ENCODE measurements at regions not wholly inside any gene's neighbourhood (a gene's known extent, or its start where the extent isn't known, plus 50 kb on each side); places are given as distances from the start of the nearest gene placed in this dataset.

DNA sequence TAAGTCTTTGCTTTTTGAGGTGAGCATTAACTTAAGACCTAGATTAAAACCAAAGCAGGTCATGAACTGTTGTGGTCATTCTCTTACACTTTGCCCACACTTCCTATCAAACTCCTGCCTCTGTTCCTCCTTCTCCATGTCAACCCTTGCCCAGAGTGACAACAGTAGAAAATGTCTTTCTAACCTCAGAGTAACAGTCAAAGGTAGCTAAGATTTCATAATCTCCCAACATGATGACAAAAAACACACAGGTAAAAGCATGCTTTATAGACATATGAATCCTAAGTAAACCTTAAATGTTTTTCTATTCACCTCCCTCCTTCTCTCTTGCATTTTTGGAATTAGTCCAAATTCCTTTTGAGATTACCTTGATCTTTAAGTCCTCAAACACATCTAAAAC is 422.3 kb downstream of the SPATA31D1 start:
- no peak for TF ChIP-seq CTCF (conservative IDR thresholded peaks at IDR 0.05; ENCODE audit: low read depth)
- H3K27ac ChIP-seq, result no peak overlapping the region
- no peak for DNase-seq (ENCODE audit: low spot score)
- POLR2A ChIA-PET (ENCODE audit: low non-redundant PET), result no interaction called here
- CTCF ChIA-PET, result no interaction called here

- no peak for TF ChIP-seq CTCF (conservative IDR thresholded peaks at IDR 0.05; ENCODE audit: low read depth)
- DNase-seq (ENCODE audit: low spot score), result no peak
- ChIA-PET CTCF (interaction anchor here (0.6 kb wide), 1 partner anchor 365 kb away, joined by 3 read pairs; no protein-coding TSS in a partner anchor), POLR2A (ENCODE audit: low non-redundant PET) (no interaction called here)
- no peak overlapping the region for H3K27ac ChIP-seq
These were observed 424.2 kb downstream of the SPATA31D1 start for GRCh38 chr9:82412586-82413305.

GRCh38 chr9:82417501-82417900 is 428.9 kb downstream of the SPATA31D1 start:
- ChIA-PET CTCF (no interaction called here), POLR2A (ENCODE audit: low non-redundant PET) (no interaction called here)
- H3K27ac ChIP-seq, result no peak overlapping the region
- TF ChIP-seq CTCF (conservative IDR thresholded peaks at IDR 0.05; ENCODE audit: low read depth), result no peak
- no peak for DNase-seq (ENCODE audit: low spot score)

DNA sequence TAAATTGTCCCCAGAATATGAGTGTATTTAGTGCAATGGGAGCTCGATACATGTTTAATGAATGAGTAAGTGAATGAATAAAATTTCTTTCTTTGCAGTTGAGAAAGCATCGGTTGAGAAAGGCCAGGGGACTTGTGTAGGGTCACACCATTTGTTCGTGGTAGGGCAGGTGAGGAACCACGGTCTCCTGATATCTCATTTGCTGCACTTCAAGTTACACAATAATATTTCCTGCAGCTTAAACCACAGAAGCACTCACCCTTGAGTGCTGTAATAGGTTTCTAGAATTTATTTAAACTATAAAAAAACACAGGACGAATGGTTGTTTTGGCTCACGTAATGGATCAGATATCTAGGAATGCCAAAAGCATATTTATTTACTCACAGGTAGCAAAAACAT is 429.8 kb downstream of the SPATA31D1 start:
- no peak for DNase-seq (ENCODE audit: low spot score)

DNA sequence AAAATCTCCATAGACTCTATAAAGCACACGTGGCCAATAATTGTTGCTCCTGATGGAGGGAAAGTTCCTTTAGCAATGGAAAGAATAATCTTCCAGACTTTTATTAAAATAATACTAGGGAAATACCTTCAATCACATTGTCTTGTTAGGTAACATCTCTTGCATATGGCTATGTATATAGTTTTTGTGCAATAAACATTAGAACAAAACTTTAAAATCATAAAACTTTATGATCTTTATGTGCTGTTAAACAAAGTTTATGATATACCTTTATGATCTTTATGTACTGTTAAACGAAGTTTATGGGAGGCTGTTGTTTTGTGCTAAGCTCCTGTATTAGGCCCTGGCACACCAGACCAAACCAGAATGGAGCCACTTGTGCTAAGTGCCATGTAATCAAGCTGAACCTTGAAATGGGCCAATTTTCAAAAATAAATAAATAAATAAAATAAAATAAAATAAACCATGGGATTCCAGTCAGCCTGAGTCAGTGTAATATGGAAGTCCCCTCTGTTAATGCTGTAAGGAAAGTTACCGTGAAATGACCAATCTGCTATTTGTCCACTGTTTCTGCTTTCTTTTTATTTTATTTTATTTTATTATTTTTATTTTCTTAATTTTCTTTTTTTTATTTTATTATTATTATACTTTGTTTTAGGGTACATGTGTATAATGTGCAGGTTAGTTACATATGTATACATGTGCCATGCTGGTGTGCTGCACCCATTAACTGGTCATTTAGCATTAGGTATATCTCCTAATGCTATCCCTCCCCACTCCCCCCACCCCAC is 431.3 kb downstream of the SPATA31D1 start:
- ChIA-PET POLR2A (ENCODE audit: low non-redundant PET) (no interaction called here), CTCF (interaction anchor here (0.7 kb wide), 1 partner anchor 1720 kb away, joined by 3 read pairs; no protein-coding TSS in a partner anchor)
- no peak for TF ChIP-seq CTCF (conservative IDR thresholded peaks at IDR 0.05; ENCODE audit: low read depth)
- no peak for DNase-seq (ENCODE audit: low spot score)
- no peak overlapping the region for H3K27ac ChIP-seq

More for the DNA sequence above, 429.8 kb downstream of the SPATA31D1 start:
- no peak overlapping the region for H3K27ac ChIP-seq
- no peak for TF ChIP-seq CTCF (conservative IDR thresholded peaks at IDR 0.05; ENCODE audit: low read depth)
- ChIA-PET POLR2A (ENCODE audit: low non-redundant PET) (no interaction called here), CTCF (interaction anchor here (0.6 to 0.7 kb wide), 2 partner anchors 133 to 155 kb away, joined by 3 read pairs; no protein-coding TSS in a partner anchor)

GRCh38 chr9:82421498-82421897 is 432.9 kb downstream of the SPATA31D1 start:
- ChIA-PET POLR2A (ENCODE audit: low non-redundant PET) (no interaction called here), CTCF (interaction anchor here (0.5 kb wide), 1 partner anchor 42 kb away, joined by 3 read pairs; no protein-coding TSS in a partner anchor)
- TF ChIP-seq CTCF (conservative IDR thresholded peaks at IDR 0.05; ENCODE audit: low read depth), result no peak
- H3K27ac ChIP-seq, result no peak overlapping the region
- DNase-seq (ENCODE audit: low spot score), result no peak

Measured in RWPE1 (cell line).